GM06990 (cell line): ENCODE measurements at regions not wholly inside any gene's neighbourhood (a gene's known extent, or its start where the extent isn't known, plus 50 kb on each side); places are given as distances from the start of the nearest gene placed in this dataset.

Experiments used
- DNase-seq: peaks from one replicate; pipeline ENCODE4 v3.0.0-alpha.2; 2011; ENCODE audit not compliant: insufficient read length; ENCODE audit errors: extremely low read depth
- H3K27me3 ChIP-seq: replicated peaks from 2 replicates; pipeline ENCODE4 v1.6.0; 2011; ENCODE audit warnings: low read length; ENCODE audit not compliant: control insufficient read depth, insufficient read depth
- H3K36me3 ChIP-seq: 2 replicates; pipeline ENCODE4 v1.5.1; 2011; ENCODE audit warnings: low read length; ENCODE audit not compliant: control insufficient read depth, insufficient read depth
- H3K4me3 ChIP-seq: replicated peaks from 2 replicates; pipeline ENCODE4 v1.5.1; 2011; ENCODE audit warnings: low read depth, mild to moderate bottlenecking, control low read depth, low read length
- TF ChIP-seq, protein P1 (sequence below): IDR thresholded peaks from 2 replicates; pipeline ENCODE4 v1.5.1; 2011; ENCODE audit warnings: low read length, control low read depth, mild to moderate bottlenecking, inconsistent platforms; ENCODE audit not compliant: insufficient read depth, poor library complexity, severe bottlenecking

GRCh38 chr14:104371917-104372316 lies 207.6 kb upstream of the C14orf180 start:
- no peak for DNase-seq
- Histone ChIP-seq H3K27me3 (no peaks in the 10 kb centered on the region; the same call in 1 of the 2 replicates), H3K4me3 (no peak overlapping the region), H3K36me3 (no peaks in the 10 kb centered on the region)
- TF ChIP-seq, protein P1, sequence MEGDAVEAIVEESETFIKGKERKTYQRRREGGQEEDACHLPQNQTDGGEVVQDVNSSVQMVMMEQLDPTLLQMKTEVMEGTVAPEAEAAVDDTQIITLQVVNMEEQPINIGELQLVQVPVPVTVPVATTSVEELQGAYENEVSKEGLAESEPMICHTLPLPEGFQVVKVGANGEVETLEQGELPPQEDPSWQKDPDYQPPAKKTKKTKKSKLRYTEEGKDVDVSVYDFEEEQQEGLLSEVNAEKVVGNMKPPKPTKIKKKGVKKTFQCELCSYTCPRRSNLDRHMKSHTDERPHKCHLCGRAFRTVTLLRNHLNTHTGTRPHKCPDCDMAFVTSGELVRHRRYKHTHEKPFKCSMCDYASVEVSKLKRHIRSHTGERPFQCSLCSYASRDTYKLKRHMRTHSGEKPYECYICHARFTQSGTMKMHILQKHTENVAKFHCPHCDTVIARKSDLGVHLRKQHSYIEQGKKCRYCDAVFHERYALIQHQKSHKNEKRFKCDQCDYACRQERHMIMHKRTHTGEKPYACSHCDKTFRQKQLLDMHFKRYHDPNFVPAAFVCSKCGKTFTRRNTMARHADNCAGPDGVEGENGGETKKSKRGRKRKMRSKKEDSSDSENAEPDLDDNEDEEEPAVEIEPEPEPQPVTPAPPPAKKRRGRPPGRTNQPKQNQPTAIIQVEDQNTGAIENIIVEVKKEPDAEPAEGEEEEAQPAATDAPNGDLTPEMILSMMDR = no peak

- DNase-seq = no peak
- no peak overlapping the region for H3K4me3 ChIP-seq
- TF ChIP-seq, protein P1 = no peak
- no peaks in the 10 kb centered on the region for H3K36me3 ChIP-seq
- no peaks in the 10 kb centered on the region; the same call in 1 of the 2 replicates for H3K27me3 ChIP-seq
Measured at GRCh38 chr14:104372390-104373054, 207.0 kb upstream of the C14orf180 start.

DNA sequence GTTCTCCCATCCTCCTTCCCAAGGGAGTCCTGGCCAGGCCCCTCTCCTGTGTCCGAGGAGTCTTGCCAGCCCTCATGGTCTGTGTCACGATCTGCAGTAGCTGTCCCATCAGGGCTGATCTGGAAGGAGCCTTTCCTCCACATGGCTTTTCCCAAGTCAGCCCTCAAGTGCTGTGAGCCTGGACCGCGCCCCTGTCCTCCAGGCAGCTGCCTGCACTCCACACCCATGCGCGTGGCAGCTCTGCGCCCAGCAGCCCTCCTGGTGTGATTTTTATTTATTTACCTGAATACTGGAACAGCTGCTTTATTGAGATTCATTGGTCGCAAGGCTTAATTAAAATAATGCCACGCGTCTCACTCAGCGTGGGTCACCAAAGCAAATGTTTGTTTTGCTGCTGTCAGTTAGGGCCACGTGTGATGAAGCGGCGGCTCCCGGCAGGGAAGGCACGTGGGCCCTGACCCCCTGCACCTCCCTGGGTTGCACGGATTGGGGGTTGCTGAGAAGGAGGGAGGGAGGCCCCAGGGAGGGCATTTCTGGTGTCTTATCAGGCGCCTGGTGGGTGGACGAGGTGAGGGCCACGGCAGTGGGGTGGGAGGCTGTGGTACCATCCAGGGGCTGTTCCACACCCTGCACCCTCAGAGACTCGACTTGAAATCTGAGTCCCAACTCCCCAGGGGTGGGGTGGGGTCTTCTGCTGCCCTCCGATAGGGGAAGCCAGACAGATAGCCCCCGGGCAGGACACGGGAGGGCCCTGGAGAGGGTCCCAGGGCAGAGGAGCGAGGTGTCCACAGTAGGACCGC lies 206.3 kb upstream of the C14orf180 start:
- H3K4me3 ChIP-seq = no peak overlapping the region
- no peaks in the 10 kb centered on the region; the same call in 1 of the 2 replicates for H3K27me3 ChIP-seq
- TF ChIP-seq, protein P1 = no peak
- no peak for DNase-seq
- no peaks in the 10 kb centered on the region for H3K36me3 ChIP-seq

DNA sequence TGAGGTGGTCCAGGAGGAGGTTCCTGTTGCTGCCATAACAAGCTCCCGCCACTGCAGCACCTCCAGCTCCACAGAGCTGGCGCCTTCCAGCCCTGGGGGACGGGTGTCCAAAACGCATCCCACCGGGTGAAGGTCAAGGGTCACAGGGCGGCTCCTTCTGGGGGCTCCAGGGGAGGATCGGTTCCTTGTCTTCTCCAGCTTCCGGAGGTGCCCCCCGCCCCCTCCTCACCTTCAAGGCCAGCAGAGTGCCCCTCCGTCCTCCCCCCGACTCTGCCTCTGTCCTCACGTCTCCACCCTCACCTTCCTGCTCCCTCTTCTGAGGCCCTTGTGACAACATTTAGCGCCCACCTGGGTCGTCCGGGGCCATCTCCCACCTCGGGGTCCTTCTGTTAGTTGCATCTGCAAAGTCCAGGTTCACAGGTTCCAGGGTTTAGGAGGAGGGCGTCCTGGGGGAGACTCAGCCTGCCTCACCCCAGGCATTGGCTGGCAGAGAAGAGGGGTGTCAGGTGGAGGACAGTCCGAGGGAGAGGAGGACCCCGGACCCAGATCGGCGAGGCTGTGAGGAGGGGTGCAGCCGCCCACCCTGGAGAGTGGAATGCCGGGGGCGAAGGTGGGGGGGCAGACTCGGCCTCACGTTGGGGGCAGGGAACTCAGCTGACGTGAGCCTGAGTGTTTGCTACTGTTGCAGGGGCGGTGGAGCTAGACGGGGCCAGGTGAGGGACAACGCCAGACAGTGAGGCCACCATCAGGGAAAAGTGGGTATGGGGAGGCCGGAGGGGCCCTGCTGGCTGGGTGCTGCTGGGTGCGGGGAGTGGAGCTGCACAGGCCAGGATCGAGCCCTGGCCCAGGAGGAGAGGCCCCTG lies 205.5 kb upstream of the C14orf180 start:
- TF ChIP-seq, protein P1 = no peak
- no peak for DNase-seq
- no peaks in the 10 kb centered on the region for H3K36me3 ChIP-seq
- no peak overlapping the region for H3K4me3 ChIP-seq
- no peaks in the 10 kb centered on the region for H3K27me3 ChIP-seq

GRCh38 chr14:104374718-104375080 lies 204.9 kb upstream of the C14orf180 start:
- Histone ChIP-seq H3K27me3 (no peaks in the 10 kb centered on the region), H3K4me3 (no peak overlapping the region), H3K36me3 (no peaks in the 10 kb centered on the region)
- TF ChIP-seq, protein P1 = no peak
- no peak for DNase-seq
